Panc1 (cell line): ENCODE measurements at regions not wholly inside any gene's neighbourhood (a gene's known extent, or its start where the extent isn't known, plus 50 kb on each side); places are given as distances from the start of the nearest gene placed in this dataset.

Experiments
- ATAC-seq: fragments of 200-7000 bp; cut with Tn5 transposase; 2 replicates; pipeline ENCODE4 v1.9.1; 2020; ENCODE audit warnings: mild to moderate bottlenecking, moderate library complexity
- BruUV-seq: library from RNA; stranded (reverse); fragments of 400-500 nt; replicated peaks from 2 replicates; lab custom pipeline; 2021; lab: Mats Ljungman, UMichigan
- CTCF ChIA-PET: fragments of 300-600 bp; sonication (Branson Sonifier 250); formaldehyde crosslinking; loops from one replicate; lab custom pipeline; 2022; ENCODE audit warnings: antibody characterized with exemption; lab: Charles Lee
- POLR2A ChIA-PET: fragments of 300-600 bp; sonication (Branson Sonifier 250); formaldehyde crosslinking; loops from one replicate; lab custom pipeline; 2022; ENCODE audit warnings: antibody characterized with exemption; lab: Charles Lee
- DNase-seq: peaks from one replicate; pipeline ENCODE4 v3.0.0-alpha.2; 2010; ENCODE audit warnings: low read depth, low spot score
- H3K27ac ChIP-seq: 2 replicates; pipeline ENCODE4 v1.5.1; 2011; ENCODE audit warnings: mild to moderate bottlenecking, low read length, inconsistent platforms
- H3K27me3 ChIP-seq: fragments of 200-500 bp; sonication (Bioruptor generic); 2 replicates; pipeline ENCODE4 v1.6.0; 2014; ENCODE audit warnings: low read length, inconsistent platforms; ENCODE audit not compliant: control insufficient read depth, insufficient read depth
- H3K36me3 ChIP-seq: fragments of 200-500 bp; sonication (Bioruptor generic); 2 replicates; pipeline ENCODE4 v1.5.1; 2014; ENCODE audit warnings: inconsistent platforms, mild to moderate bottlenecking, low read length, moderate library complexity; ENCODE audit not compliant: control insufficient read depth, insufficient read depth
- H3K4me1 ChIP-seq: 2 replicates; pipeline ENCODE4 v1.5.1; 2011; ENCODE audit warnings: inconsistent platforms, mild to moderate bottlenecking, low read length, moderate library complexity; ENCODE audit not compliant: control insufficient read depth, insufficient read depth
- H3K4me3 ChIP-seq, 2 experiments: 2 replicates each; pipeline ENCODE4 v1.5.1; 2011 to 2012; ENCODE audit warnings: low read depth in 2 of 2, low read length in 2 of 2, mild to moderate bottlenecking in 2 of 2, inconsistent platforms in 1 of 2, moderate library complexity in 1 of 2
- H3K9me3 ChIP-seq: fragments of 200-500 bp; sonication (Bioruptor generic); 2 replicates; pipeline ENCODE4 v1.5.1; 2014; ENCODE audit warnings: low read depth, mild to moderate bottlenecking, inconsistent platforms, low read length, moderate library complexity; ENCODE audit not compliant: control insufficient read depth, insufficient read depth
- CTCF ChIP-seq: fragments of 450-650 bp; IDR thresholded peaks from 2 replicates; pipeline ENCODE4 v1.5.1; 2017; ENCODE audit warnings: mild to moderate bottlenecking
- POLR2AphosphoS5 ChIP-seq: IDR thresholded peaks from 2 replicates; pipeline ENCODE4 v1.6.1; 2012; ENCODE audit warnings: mild to moderate bottlenecking, low read depth, low read length, moderate library complexity
- REST ChIP-seq, 2 experiments: IDR thresholded peaks; 2 replicates each; pipeline ENCODE4 v1.6.1; 2011 to 2012; ENCODE audit warnings: low read depth in 2 of 2, control low read depth in 1 of 2, low read length in 1 of 2, mild to moderate bottlenecking in 1 of 2, moderate library complexity in 1 of 2; ENCODE audit not compliant: insufficient read depth in 1 of 2
- SIN3A ChIP-seq: IDR thresholded peaks from 2 replicates; pipeline ENCODE4 v1.6.1; 2012; ENCODE audit warnings: low read depth, mild to moderate bottlenecking, low read length, moderate library complexity, borderline replicate concordance; ENCODE audit not compliant: insufficient read depth
- TCF7L2 ChIP-seq: IDR thresholded peaks from 2 replicates; pipeline ENCODE4 v1.6.1; 2011; ENCODE audit warnings: mild to moderate bottlenecking, low read depth, low read length, inconsistent platforms
- in situ Hi-C: cut with HindIII; loops from 2 replicates; pipeline ENCODE4 v1.10.0; 2016; ENCODE audit warnings: low sequenced_read_pairs, low pct_unique_long_range_greater_than_20kb
- intact Hi-C: fragments of 100-400 bp; cut with micrococcal nuclease; formaldehyde crosslinking; loops from one replicate; pipeline ENCODE4 v1.10.0; 2022; ENCODE audit not compliant: unreplicated experiment

GRCh38 chr4:30511751-30512150 lies 208.4 kb upstream of the PCDH7 start:
- BruUV-seq, result no TSS peak
- ATAC-seq (no peak), DNase-seq (no peak)
- POLR2A ChIA-PET, result interaction anchor here (0.6 kb wide), 1 partner anchor 74 kb away, joined by 3 read pairs; no protein-coding TSS in a partner anchor
- in situ Hi-C loops, result no loop called here
- H3K9me3 ChIP-seq, result no peaks in the 10 kb centered on the region
- no peak overlapping the region for H3K27ac ChIP-seq
- TF ChIP-seq REST (IDR thresholded peaks at IDR 0.05; ENCODE audit: insufficient read depth in 1 of 2, low read depth in 2 of 2, low read length in 1 of 2) (no peak), SIN3A (no peak), CTCF (no peak), TCF7L2 (no peak), POLR2AphosphoS5 (no peak)
- H3K36me3 ChIP-seq, result no peaks in the 10 kb centered on the region
- H3K27me3 ChIP-seq, result no peaks in the 10 kb centered on the region
- no peak overlapping the region for H3K4me3 ChIP-seq
- no peaks in the 10 kb centered on the region for H3K4me1 ChIP-seq
- CTCF ChIA-PET, result no interaction called here
- intact Hi-C loops, result no loop called here

GRCh38 chr4:30518211-30518610 lies 202.0 kb upstream of the PCDH7 start:
- no TSS peak for BruUV-seq
- in situ Hi-C loops, result no loop called here
- no peaks in the 10 kb centered on the region for H3K36me3 ChIP-seq
- H3K27me3 ChIP-seq, result no peaks in the 10 kb centered on the region
- no peaks in the 10 kb centered on the region for H3K9me3 ChIP-seq
- ATAC-seq (no peak), DNase-seq (no peak)
- CTCF ChIA-PET, result no interaction called here
- intact Hi-C loops, result no loop called here
- TF ChIP-seq TCF7L2 (no peak), SIN3A (no peak), POLR2AphosphoS5 (no peak), CTCF (no peak), REST (IDR thresholded peaks at IDR 0.05; ENCODE audit: insufficient read depth in 1 of 2, low read depth in 2 of 2, low read length in 1 of 2) (no peak)
- H3K4me3 ChIP-seq, result no peak overlapping the region
- H3K4me1 ChIP-seq, result no peaks in the 10 kb centered on the region
- H3K27ac ChIP-seq, result no peak overlapping the region
- POLR2A ChIA-PET, result no interaction called here
